Panc1 (cell line): ENCODE measurements at regions not wholly inside any gene's neighbourhood (a gene's known extent, or its start where the extent isn't known, plus 50 kb on each side); places are given as distances from the start of the nearest gene placed in this dataset.
"Not testable (repeated sequence)": the region's sequence is repeated elsewhere in the genome, so short reads cannot be mapped to it uniquely, and the experiment has no call there.

Experiments used
- ATAC-seq: fragments of 200-7000 bp; cut with Tn5 transposase; 2 replicates; pipeline ENCODE4 v1.9.1; 2020; ENCODE audit warnings: mild to moderate bottlenecking, moderate library complexity
- BruUV-seq: library from RNA; stranded (reverse); fragments of 400-500 nt; replicated peaks from 2 replicates; lab custom pipeline; 2021; lab: Mats Ljungman, UMichigan
- CTCF ChIA-PET: fragments of 300-600 bp; sonication (Branson Sonifier 250); formaldehyde crosslinking; loops from one replicate; lab custom pipeline; 2022; ENCODE audit warnings: antibody characterized with exemption; lab: Charles Lee
- POLR2A ChIA-PET: fragments of 300-600 bp; sonication (Branson Sonifier 250); formaldehyde crosslinking; loops from one replicate; lab custom pipeline; 2022; ENCODE audit warnings: antibody characterized with exemption; lab: Charles Lee
- DNase-seq: peaks from one replicate; pipeline ENCODE4 v3.0.0-alpha.2; 2010; ENCODE audit warnings: low read depth, low spot score
- H3K27ac ChIP-seq: 2 replicates; pipeline ENCODE4 v1.5.1; 2011; ENCODE audit warnings: mild to moderate bottlenecking, low read length, inconsistent platforms
- H3K27me3 ChIP-seq: fragments of 200-500 bp; sonication (Bioruptor generic); 2 replicates; pipeline ENCODE4 v1.6.0; 2014; ENCODE audit warnings: low read length, inconsistent platforms; ENCODE audit not compliant: control insufficient read depth, insufficient read depth
- H3K36me3 ChIP-seq: fragments of 200-500 bp; sonication (Bioruptor generic); 2 replicates; pipeline ENCODE4 v1.5.1; 2014; ENCODE audit warnings: inconsistent platforms, mild to moderate bottlenecking, low read length, moderate library complexity; ENCODE audit not compliant: control insufficient read depth, insufficient read depth
- H3K4me1 ChIP-seq: 2 replicates; pipeline ENCODE4 v1.5.1; 2011; ENCODE audit warnings: inconsistent platforms, mild to moderate bottlenecking, low read length, moderate library complexity; ENCODE audit not compliant: control insufficient read depth, insufficient read depth
- H3K4me3 ChIP-seq, 2 experiments: 2 replicates each; pipeline ENCODE4 v1.5.1; 2011 to 2012; ENCODE audit warnings: low read depth in 2 of 2, low read length in 2 of 2, mild to moderate bottlenecking in 2 of 2, inconsistent platforms in 1 of 2, moderate library complexity in 1 of 2
- H3K9me3 ChIP-seq: fragments of 200-500 bp; sonication (Bioruptor generic); 2 replicates; pipeline ENCODE4 v1.5.1; 2014; ENCODE audit warnings: low read depth, mild to moderate bottlenecking, inconsistent platforms, low read length, moderate library complexity; ENCODE audit not compliant: control insufficient read depth, insufficient read depth
- POLR2AphosphoS5 ChIP-seq: IDR thresholded peaks from 2 replicates; pipeline ENCODE4 v1.6.1; 2012; ENCODE audit warnings: mild to moderate bottlenecking, low read depth, low read length, moderate library complexity
- SIN3A ChIP-seq: IDR thresholded peaks from 2 replicates; pipeline ENCODE4 v1.6.1; 2012; ENCODE audit warnings: low read depth, mild to moderate bottlenecking, low read length, moderate library complexity, borderline replicate concordance; ENCODE audit not compliant: insufficient read depth
- TCF7L2 ChIP-seq: IDR thresholded peaks from 2 replicates; pipeline ENCODE4 v1.6.1; 2011; ENCODE audit warnings: mild to moderate bottlenecking, low read depth, low read length, inconsistent platforms
- in situ Hi-C: cut with HindIII; loops from 2 replicates; pipeline ENCODE4 v1.10.0; 2016; ENCODE audit warnings: low sequenced_read_pairs, low pct_unique_long_range_greater_than_20kb
- intact Hi-C: fragments of 100-400 bp; cut with micrococcal nuclease; formaldehyde crosslinking; loops from one replicate; pipeline ENCODE4 v1.10.0; 2022; ENCODE audit not compliant: unreplicated experiment
- TF ChIP-seq, protein P1 (sequence below), 2 experiments: IDR thresholded peaks; 2 replicates each; pipeline ENCODE4 v1.6.1; 2011 to 2012; ENCODE audit warnings: low read depth in 2 of 2, control low read depth in 1 of 2, low read length in 1 of 2, mild to moderate bottlenecking in 1 of 2, moderate library complexity in 1 of 2; ENCODE audit not compliant: insufficient read depth in 1 of 2
- TF ChIP-seq, protein P2 (sequence below): fragments of 450-650 bp; IDR thresholded peaks from 2 replicates; pipeline ENCODE4 v1.5.1; 2017; ENCODE audit warnings: mild to moderate bottlenecking

DNA sequence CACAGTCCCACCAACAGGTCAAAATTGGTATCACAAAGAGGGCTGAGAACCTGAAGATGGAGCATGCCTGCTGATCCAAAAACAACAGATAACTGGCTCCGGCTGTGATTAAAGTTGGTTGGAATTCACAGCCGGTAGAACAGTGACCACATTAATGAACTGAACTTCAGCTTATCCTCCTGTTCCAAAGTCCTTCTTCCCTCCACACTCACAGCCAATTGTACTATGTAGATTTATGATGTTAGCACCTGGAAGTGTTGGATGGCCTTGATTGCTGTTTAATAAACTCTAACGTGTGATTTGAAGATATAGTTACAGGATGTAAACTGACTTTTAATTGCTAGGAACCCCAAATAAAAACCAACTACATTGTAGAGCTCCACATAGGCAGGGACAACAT lies 367.3 kb upstream of the FRG2C start:
- H3K27me3 ChIP-seq, result no peaks in the 10 kb centered on the region
- ATAC-seq (no peak), DNase-seq (no peak)
- in situ Hi-C loops, result no loop called here
- POLR2A ChIA-PET, result no interaction called here
- no peak overlapping the region for H3K27ac ChIP-seq
- CTCF ChIA-PET, result no interaction called here
- H3K4me1 ChIP-seq, result no peaks in the 10 kb centered on the region
- no peaks in the 10 kb centered on the region for H3K36me3 ChIP-seq
- no TSS peak for BruUV-seq
- H3K4me3 ChIP-seq, result no peak overlapping the region
- intact Hi-C loops, result loop anchor here (10.0 kb wide), 1 partner anchor 128 kb away; no protein-coding TSS in a partner anchor
- H3K9me3 ChIP-seq, result no peaks in the 10 kb centered on the region
- TF ChIP-seq POLR2AphosphoS5 (no peak), TCF7L2 (no peak), SIN3A (no peak)
- TF ChIP-seq, protein P1, sequence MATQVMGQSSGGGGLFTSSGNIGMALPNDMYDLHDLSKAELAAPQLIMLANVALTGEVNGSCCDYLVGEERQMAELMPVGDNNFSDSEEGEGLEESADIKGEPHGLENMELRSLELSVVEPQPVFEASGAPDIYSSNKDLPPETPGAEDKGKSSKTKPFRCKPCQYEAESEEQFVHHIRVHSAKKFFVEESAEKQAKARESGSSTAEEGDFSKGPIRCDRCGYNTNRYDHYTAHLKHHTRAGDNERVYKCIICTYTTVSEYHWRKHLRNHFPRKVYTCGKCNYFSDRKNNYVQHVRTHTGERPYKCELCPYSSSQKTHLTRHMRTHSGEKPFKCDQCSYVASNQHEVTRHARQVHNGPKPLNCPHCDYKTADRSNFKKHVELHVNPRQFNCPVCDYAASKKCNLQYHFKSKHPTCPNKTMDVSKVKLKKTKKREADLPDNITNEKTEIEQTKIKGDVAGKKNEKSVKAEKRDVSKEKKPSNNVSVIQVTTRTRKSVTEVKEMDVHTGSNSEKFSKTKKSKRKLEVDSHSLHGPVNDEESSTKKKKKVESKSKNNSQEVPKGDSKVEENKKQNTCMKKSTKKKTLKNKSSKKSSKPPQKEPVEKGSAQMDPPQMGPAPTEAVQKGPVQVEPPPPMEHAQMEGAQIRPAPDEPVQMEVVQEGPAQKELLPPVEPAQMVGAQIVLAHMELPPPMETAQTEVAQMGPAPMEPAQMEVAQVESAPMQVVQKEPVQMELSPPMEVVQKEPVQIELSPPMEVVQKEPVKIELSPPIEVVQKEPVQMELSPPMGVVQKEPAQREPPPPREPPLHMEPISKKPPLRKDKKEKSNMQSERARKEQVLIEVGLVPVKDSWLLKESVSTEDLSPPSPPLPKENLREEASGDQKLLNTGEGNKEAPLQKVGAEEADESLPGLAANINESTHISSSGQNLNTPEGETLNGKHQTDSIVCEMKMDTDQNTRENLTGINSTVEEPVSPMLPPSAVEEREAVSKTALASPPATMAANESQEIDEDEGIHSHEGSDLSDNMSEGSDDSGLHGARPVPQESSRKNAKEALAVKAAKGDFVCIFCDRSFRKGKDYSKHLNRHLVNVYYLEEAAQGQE (IDR thresholded peaks at IDR 0.05; ENCODE audit: insufficient read depth in 1 of 2, low read depth in 2 of 2, low read length in 1 of 2), result no peak
- TF ChIP-seq, protein P2, sequence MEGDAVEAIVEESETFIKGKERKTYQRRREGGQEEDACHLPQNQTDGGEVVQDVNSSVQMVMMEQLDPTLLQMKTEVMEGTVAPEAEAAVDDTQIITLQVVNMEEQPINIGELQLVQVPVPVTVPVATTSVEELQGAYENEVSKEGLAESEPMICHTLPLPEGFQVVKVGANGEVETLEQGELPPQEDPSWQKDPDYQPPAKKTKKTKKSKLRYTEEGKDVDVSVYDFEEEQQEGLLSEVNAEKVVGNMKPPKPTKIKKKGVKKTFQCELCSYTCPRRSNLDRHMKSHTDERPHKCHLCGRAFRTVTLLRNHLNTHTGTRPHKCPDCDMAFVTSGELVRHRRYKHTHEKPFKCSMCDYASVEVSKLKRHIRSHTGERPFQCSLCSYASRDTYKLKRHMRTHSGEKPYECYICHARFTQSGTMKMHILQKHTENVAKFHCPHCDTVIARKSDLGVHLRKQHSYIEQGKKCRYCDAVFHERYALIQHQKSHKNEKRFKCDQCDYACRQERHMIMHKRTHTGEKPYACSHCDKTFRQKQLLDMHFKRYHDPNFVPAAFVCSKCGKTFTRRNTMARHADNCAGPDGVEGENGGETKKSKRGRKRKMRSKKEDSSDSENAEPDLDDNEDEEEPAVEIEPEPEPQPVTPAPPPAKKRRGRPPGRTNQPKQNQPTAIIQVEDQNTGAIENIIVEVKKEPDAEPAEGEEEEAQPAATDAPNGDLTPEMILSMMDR, result no peak

DNA sequence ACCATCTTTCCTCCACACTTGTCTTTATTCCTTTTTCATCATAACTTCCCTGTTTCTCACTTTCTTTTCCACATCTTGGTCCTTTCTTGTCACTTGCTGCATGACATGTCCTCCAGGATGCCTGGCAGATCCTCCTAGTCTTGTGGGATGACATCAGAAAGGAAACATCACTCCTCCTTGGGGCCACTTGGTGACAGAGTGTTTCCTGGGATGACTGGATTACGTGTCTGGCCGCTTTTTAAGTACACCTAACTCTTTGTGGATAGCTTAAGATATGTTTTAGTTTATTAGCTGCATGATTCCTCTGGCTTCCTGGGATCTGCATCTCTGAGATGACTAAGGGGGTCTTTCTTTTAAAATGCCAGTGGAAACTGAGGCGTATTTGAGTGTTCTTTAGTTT lies 363.5 kb upstream of the FRG2C start:
- no TSS peak for BruUV-seq
- in situ Hi-C loops, result no loop called here
- Histone ChIP-seq H3K4me1 (no peaks in the 10 kb centered on the region), H3K27me3 (no peaks in the 10 kb centered on the region), H3K27ac (no peak overlapping the region), H3K9me3 (no peaks in the 10 kb centered on the region), H3K36me3 (no peaks in the 10 kb centered on the region), H3K4me3 (no peak overlapping the region)
- CTCF ChIA-PET, result no interaction called here
- TF ChIP-seq TCF7L2 (no peak), SIN3A (no peak), POLR2AphosphoS5 (no peak)
- TF ChIP-seq, protein P2, result no peak
- TF ChIP-seq, protein P1 (IDR thresholded peaks at IDR 0.05; ENCODE audit: insufficient read depth in 1 of 2, low read depth in 2 of 2, low read length in 1 of 2), result no peak
- no peak for DNase-seq
- POLR2A ChIA-PET, result no interaction called here
- no peak for ATAC-seq
- intact Hi-C loops, result no loop called here

DNA sequence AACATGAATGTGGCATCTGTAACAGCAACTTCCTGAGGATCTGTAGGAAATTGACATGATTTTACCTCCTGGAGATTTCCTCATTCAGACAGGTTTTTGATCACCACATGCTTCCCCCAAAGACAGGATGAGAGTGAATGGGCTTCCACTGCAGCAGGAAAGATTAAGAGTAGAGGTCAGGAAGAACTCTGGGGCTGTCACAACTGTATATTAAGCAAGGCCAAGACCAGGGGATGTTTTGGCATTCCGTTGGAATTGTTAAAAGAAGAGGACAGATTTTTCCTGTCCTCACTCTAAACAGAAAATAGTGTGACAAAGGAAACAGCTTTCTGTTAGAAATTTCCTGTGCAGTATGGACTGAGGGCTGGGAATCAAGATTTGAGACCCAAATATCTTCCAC lies 363.1 kb upstream of the FRG2C start:
- DNase-seq, BruUV-seq, H3K27me3 ChIP-seq, intact Hi-C loops, in situ Hi-C loops, POLR2A ChIA-PET, CTCF ChIA-PET, H3K9me3 ChIP-seq, ATAC-seq, H3K4me3 ChIP-seq, H3K4me1 ChIP-seq, H3K36me3 ChIP-seq, H3K27ac ChIP-seq: not testable (repeated sequence)
